Upper lobe of left lung (tissue), 4 donors: ENCODE measurements at regions not wholly inside any gene's neighbourhood (a gene's known extent, or its start where the extent isn't known, plus 50 kb on each side); places are given as distances from the start of the nearest gene placed in this dataset.

Experiments used
- POLR2A ChIP-seq, 4 donors: fragments of 450-650 bp; IDR thresholded peaks; one replicate each; pipeline ENCODE4 v1.5.1; 2016 to 2017; ENCODE audit warnings: antibody characterized with exemption in 4 of 4, mild to moderate bottlenecking in 2 of 4
- POLR2AphosphoS5 ChIP-seq, 2 donors: sonication (generic); formaldehyde crosslinking; IDR thresholded peaks; one replicate each; pipeline ENCODE4 v1.5.1; 2017; ENCODE audit warnings: antibody characterized with exemption in 2 of 2
- TF ChIP-seq, protein P1 (sequence below), 6 experiments: fragments of 450-650 bp in 4 of 6; fragments of 200-600 bp in 2 of 6; sonication (generic) in 2 of 6; IDR thresholded peaks; one replicate each; pipeline ENCODE4 v1.5.1; 2016 to 2019; ENCODE audit warnings: antibody characterized with exemption in 6 of 6

- TF ChIP-seq POLR2AphosphoS5 (IDR thresholded peaks at IDR 0.05) = no peak
- TF ChIP-seq, protein P1, sequence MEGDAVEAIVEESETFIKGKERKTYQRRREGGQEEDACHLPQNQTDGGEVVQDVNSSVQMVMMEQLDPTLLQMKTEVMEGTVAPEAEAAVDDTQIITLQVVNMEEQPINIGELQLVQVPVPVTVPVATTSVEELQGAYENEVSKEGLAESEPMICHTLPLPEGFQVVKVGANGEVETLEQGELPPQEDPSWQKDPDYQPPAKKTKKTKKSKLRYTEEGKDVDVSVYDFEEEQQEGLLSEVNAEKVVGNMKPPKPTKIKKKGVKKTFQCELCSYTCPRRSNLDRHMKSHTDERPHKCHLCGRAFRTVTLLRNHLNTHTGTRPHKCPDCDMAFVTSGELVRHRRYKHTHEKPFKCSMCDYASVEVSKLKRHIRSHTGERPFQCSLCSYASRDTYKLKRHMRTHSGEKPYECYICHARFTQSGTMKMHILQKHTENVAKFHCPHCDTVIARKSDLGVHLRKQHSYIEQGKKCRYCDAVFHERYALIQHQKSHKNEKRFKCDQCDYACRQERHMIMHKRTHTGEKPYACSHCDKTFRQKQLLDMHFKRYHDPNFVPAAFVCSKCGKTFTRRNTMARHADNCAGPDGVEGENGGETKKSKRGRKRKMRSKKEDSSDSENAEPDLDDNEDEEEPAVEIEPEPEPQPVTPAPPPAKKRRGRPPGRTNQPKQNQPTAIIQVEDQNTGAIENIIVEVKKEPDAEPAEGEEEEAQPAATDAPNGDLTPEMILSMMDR (IDR thresholded peaks at IDR 0.05) = no peak
- TF ChIP-seq POLR2A (IDR thresholded peaks at IDR 0.05) = no peak
Observed at GRCh38 chr3:39657075-39657474, 152.3 kb upstream of the MYRIP start.
